Right lobe of liver (tissue), 6 donors: ENCODE measurements at regions not wholly inside any gene's neighbourhood (a gene's known extent, or its start where the extent isn't known, plus 50 kb on each side); places are given as distances from the start of the nearest gene placed in this dataset.

Experiments used
- ATAC-seq, 4 donors: fragments of 200-7000 bp; cut with Tn5 transposase; one replicate each; pipeline ENCODE4 v1.9.1; 2020; ENCODE audit warnings: mild to moderate bottlenecking in 4 of 4, moderate library complexity in 4 of 4
- DNase-seq, 3 donors: peaks; one replicate each; pipeline ENCODE4 v3.0.0-alpha.2; 2020
- H3K27ac ChIP-seq, 3 donors: fragments of 200-600 bp; one replicate each; pipeline ENCODE4 v1.8.0; 2022
- H3K27me3 ChIP-seq, 2 donors: fragments of 200-600 bp; one replicate each; pipeline ENCODE4 v1.8.0; 2022
- H3K36me3 ChIP-seq, 4 donors: fragments of 200-600 bp; sonication (generic) in 1 of 4; one replicate each; pipeline versions ENCODE4 v1.5.1 to v1.8.0; 2017 to 2022; ENCODE audit warnings: control low read depth in 1 of 4
- H3K4me1 ChIP-seq, 4 donors: fragments of 200-600 bp; sonication (generic) in 1 of 4; one replicate each; pipeline versions ENCODE4 v1.5.1 to v1.8.0; 2017 to 2022; ENCODE audit warnings: control low read depth in 1 of 4
- H3K4me3 ChIP-seq, 3 donors: fragments of 200-600 bp; one replicate each; pipeline ENCODE4 v1.8.0; 2022
- H3K9me3 ChIP-seq, 4 donors: fragments of 200-600 bp; sonication (generic) in 1 of 4; one replicate each; pipeline versions ENCODE4 v1.5.1 to v1.8.0; 2017 to 2022; ENCODE audit warnings: control low read depth in 1 of 4
- CTCF ChIP-seq, 4 donors: fragments of 200-600 bp in 3 of 4; fragments of 450-650 bp in 1 of 4; IDR thresholded peaks; one replicate each; pipeline versions ENCODE4 v1.5.1 to v1.8.0; 2016 to 2022; ENCODE audit warnings: antibody characterized with exemption in 4 of 4, mild to moderate bottlenecking in 2 of 4
- POLR2A ChIP-seq: fragments of 450-650 bp; IDR thresholded peaks from one replicate; pipeline ENCODE4 v1.6.1; 2017; ENCODE audit warnings: antibody characterized with exemption, mild to moderate bottlenecking
- WGBS: methylation state at CpG from one replicate; pipeline ENCODE4 v1.1.6; 2018; ENCODE audit warnings: low coverage, low lambda C conversion rate; ENCODE audit not compliant: insufficient coverage; ENCODE audit errors: missing lambda C conversion rate; 5-methylcytosine and 5-hydroxymethylcytosine counted together
- intact Hi-C, 2 donors: fragments of 100-400 bp; cut with DNase I; formaldehyde crosslinking; loops; one replicate each; pipeline versions ENCODE4 v1.11.2 to v1.14.1; 2022
- donor health status: DM: no; HTN: yes; CAD: no.
- donor health status: DM: no; HTN: no; CAD: no.
- donor health status: DM: no; HTN: no; CAD: no.
- donor health status: DM: no; HTN: yes; CAD: no.
- donor health status: DM: no; HTN: yes; CAD: no.

- Histone ChIP-seq H3K27ac (no peak overlapping the region), H3K36me3 (no peaks in the 10 kb centered on the region), H3K9me3 (no peaks in the 10 kb centered on the region), H3K27me3 (no peaks in the 10 kb centered on the region), H3K4me3 (no peak overlapping the region), H3K4me1 (no peaks in the 10 kb centered on the region)
- DNase-seq (no peak), ATAC-seq (no peak)
- WGBS = 79% methylated on average over 5 of the region's 5 CpGs
- TF ChIP-seq POLR2A (no peak), CTCF (IDR thresholded peaks at IDR 0.05) (no peak)
- intact Hi-C loops = no loop called here
These were observed 883.4 kb upstream of the PRMT6 start for GRCh38 chr1:106173101-106173500.

- Histone ChIP-seq H3K27me3 (no peaks in the 10 kb centered on the region), H3K36me3 (no peaks in the 10 kb centered on the region), H3K4me3 (no peak overlapping the region), H3K27ac (no peak overlapping the region), H3K9me3 (no peaks in the 10 kb centered on the region), H3K4me1 (no peaks in the 10 kb centered on the region)
- ATAC-seq (no peak), DNase-seq (no peak)
- intact Hi-C loops = no loop called here
- TF ChIP-seq CTCF (IDR thresholded peaks at IDR 0.05) (no peak), POLR2A (no peak)
These were observed 877.7 kb upstream of the PRMT6 start for GRCh38 chr1:106178791-106179190.

GRCh38 chr1:106181866-106182265, 874.6 kb upstream of the PRMT6 start:
- Histone ChIP-seq H3K27me3 (no peaks in the 10 kb centered on the region), H3K4me1 (no peaks in the 10 kb centered on the region), H3K9me3 (no peaks in the 10 kb centered on the region), H3K27ac (no peak overlapping the region), H3K36me3 (no peaks in the 10 kb centered on the region), H3K4me3 (no peak overlapping the region)
- DNase-seq (no peak), ATAC-seq (no peak)
- intact Hi-C loops = no loop called here
- TF ChIP-seq CTCF (IDR thresholded peaks at IDR 0.05) (no peak), POLR2A (no peak)

GRCh38 chr1:106185089-106185488, 871.4 kb upstream of the PRMT6 start:
- H3K27me3 ChIP-seq = no peaks in the 10 kb centered on the region
- H3K9me3 ChIP-seq = no peaks in the 10 kb centered on the region
- DNase-seq = no peak
- H3K4me1 ChIP-seq = no peaks in the 10 kb centered on the region
- no peak overlapping the region for H3K4me3 ChIP-seq
- intact Hi-C loops = no loop called here
- H3K36me3 ChIP-seq = no peaks in the 10 kb centered on the region
- TF ChIP-seq CTCF (IDR thresholded peaks at IDR 0.05) = no peak
- TF ChIP-seq POLR2A = no peak
- no peak for ATAC-seq
- no peak overlapping the region for H3K27ac ChIP-seq

GRCh38 chr1:106189780-106190179, 866.7 kb upstream of the PRMT6 start:
- no peak for ATAC-seq

More at GRCh38 chr1:106189780-106190179, 866.7 kb upstream of the PRMT6 start:
- Histone ChIP-seq H3K27me3 (no peaks in the 10 kb centered on the region), H3K4me1 (no peaks in the 10 kb centered on the region), H3K27ac (no peak overlapping the region), H3K9me3 (no peaks in the 10 kb centered on the region), H3K36me3 (no peaks in the 10 kb centered on the region), H3K4me3 (no peak overlapping the region)
- TF ChIP-seq POLR2A = no peak
- TF ChIP-seq CTCF (IDR thresholded peaks at IDR 0.05) = no peak
- 80% methylated on average over 2 of the region's 2 CpGs for WGBS
- intact Hi-C loops = no loop called here
- DNase-seq = no peak
